Endodermal cell (in vitro differentiated cells): ENCODE measurements at regions not wholly inside any gene's neighbourhood (a gene's known extent, or its start where the extent isn't known, plus 50 kb on each side); places are given as distances from the start of the nearest gene placed in this dataset.

Experiments
- DNase-seq: peaks from one replicate; pipeline ENCODE4 v3.0.0-alpha.2; 2017
- H3K27ac ChIP-seq: 2 replicates; pipeline ENCODE4 v1.5.1; 2013; ENCODE audit warnings: mild to moderate bottlenecking, low read depth, low read length, moderate library complexity
- H3K27me3 ChIP-seq: 2 replicates; pipeline ENCODE4 v1.6.1; 2013; ENCODE audit warnings: mild to moderate bottlenecking, low read length, moderate library complexity; ENCODE audit not compliant: insufficient read depth, control insufficient read depth, poor library complexity, severe bottlenecking
- H3K36me3 ChIP-seq: 2 replicates; pipeline ENCODE4 v1.7.0; 2013; ENCODE audit warnings: mild to moderate bottlenecking, low read length, moderate library complexity; ENCODE audit not compliant: control insufficient read depth, insufficient read depth
- H3K4me1 ChIP-seq: one replicate; pipeline ENCODE4 v1.7.0; 2013; ENCODE audit warnings: low read length; ENCODE audit not compliant: control insufficient read depth, insufficient read depth
- H3K4me3 ChIP-seq: 2 replicates; pipeline ENCODE4 v1.5.1; 2013; ENCODE audit warnings: mild to moderate bottlenecking, low read length, moderate library complexity
- H3K9ac ChIP-seq: 2 replicates; pipeline ENCODE4 v1.6.1; 2013; ENCODE audit warnings: mild to moderate bottlenecking, low read length, moderate library complexity; ENCODE audit not compliant: poor library complexity, severe bottlenecking; ENCODE audit errors: extremely low read depth
- H3K9me3 ChIP-seq: 2 replicates; pipeline ENCODE4 v1.6.1; 2013; ENCODE audit warnings: mild to moderate bottlenecking, low read length, moderate library complexity; ENCODE audit not compliant: control insufficient read depth
- H3K27ac Mint-ChIP-seq: 2 replicates; pipeline ENCODE4 v1.8.0; 2020; ENCODE audit warnings: mixed read lengths
- H3K27me3 Mint-ChIP-seq: 2 replicates; pipeline ENCODE4 v1.8.0; 2021; ENCODE audit warnings: mild to moderate bottlenecking, mixed read lengths; ENCODE audit not compliant: insufficient read depth
- H3K36me3 Mint-ChIP-seq: 2 replicates; pipeline ENCODE4 v1.8.0; 2020; ENCODE audit warnings: low read depth, mixed read lengths
- H3K4me1 Mint-ChIP-seq: 2 replicates; pipeline ENCODE4 v1.8.0; 2020; ENCODE audit warnings: mixed read lengths
- H3K4me3 Mint-ChIP-seq: 2 replicates; pipeline ENCODE4 v1.8.0; 2020; ENCODE audit warnings: mild to moderate bottlenecking, moderate library complexity, mixed read lengths
- H3K9me3 Mint-ChIP-seq: 2 replicates; pipeline ENCODE4 v1.8.0; 2020; ENCODE audit warnings: mild to moderate bottlenecking, mixed read lengths
- CTCF ChIP-seq: fragments of 200-600 bp; sonication (generic); conservative IDR thresholded peaks from 2 replicates; pipeline ENCODE4 v1.5.0; 2021; ENCODE audit warnings: antibody characterized with exemption, mild to moderate bottlenecking
- WGBS, 2 experiments: methylation state at CpG; one replicate each; pipeline versions ENCODE4 v1.1.5 to v1.1.7; 2013; ENCODE audit warnings: missing lambda C conversion rate in 2 of 2, mixed read lengths in 1 of 2; ENCODE audit not compliant: insufficient coverage in 1 of 2, insufficient read length in 1 of 2; 5-methylcytosine and 5-hydroxymethylcytosine counted together

GRCh38 chr1:38285807-38286530 is 239.4 kb upstream of the POU3F1 start:
- Histone ChIP-seq H3K9ac (no peak overlapping the region), H3K4me3 (no peak overlapping the region), H3K27ac (no peak overlapping the region), H3K4me1 (peaks cover 10% of the 10 kb centered on the region), H3K36me3 (no peaks in the 10 kb centered on the region), H3K27me3 (peaks cover 6% of the 10 kb centered on the region), H3K9me3 (no peaks in the 10 kb centered on the region)
- Mint-ChIP-seq H3K27ac (peak overlapping the region; percentile 45), H3K9me3 (no peaks in the 10 kb centered on the region), H3K36me3 (no peaks in the 10 kb centered on the region), H3K27me3 (peaks cover 9% of the 10 kb centered on the region), H3K4me3 (no peak overlapping the region), H3K4me1 (peaks cover 52% of the 10 kb centered on the region)
- no peak for TF ChIP-seq CTCF
- DNase-seq = peak; percentile 80
- WGBS, 2 experiments = 48 to 55% methylated on average over 8 to 12 of the region's 12 CpGs

GRCh38 chr1:38284953-38285352 is 238.4 kb upstream of the POU3F1 start:
- H3K4me1 Mint-ChIP-seq = peaks cover 51% of the 10 kb centered on the region
- H3K27ac Mint-ChIP-seq = no peak overlapping the region
- H3K9me3 ChIP-seq = no peaks in the 10 kb centered on the region
- H3K27ac ChIP-seq = no peak overlapping the region
- 93 to 100% methylated on average over 1 to 5 of the region's 5 CpGs for WGBS, 2 experiments
- no peaks in the 10 kb centered on the region for H3K36me3 Mint-ChIP-seq
- H3K9me3 Mint-ChIP-seq = peaks cover 2% of the 10 kb centered on the region
- H3K27me3 Mint-ChIP-seq = peaks cover 9% of the 10 kb centered on the region
- DNase-seq = peak; percentile 36
- TF ChIP-seq CTCF = no peak
- no peak overlapping the region for H3K9ac ChIP-seq
- H3K36me3 ChIP-seq = no peaks in the 10 kb centered on the region
- no peak overlapping the region for H3K4me3 ChIP-seq
- H3K4me1 ChIP-seq = peaks cover 10% of the 10 kb centered on the region
- no peak overlapping the region for H3K4me3 Mint-ChIP-seq
- peaks cover 6% of the 10 kb centered on the region for H3K27me3 ChIP-seq

- TF ChIP-seq CTCF = no peak
- Mint-ChIP-seq H3K27ac (no peak overlapping the region), H3K27me3 (peaks cover 6% of the 10 kb centered on the region), H3K4me3 (no peak overlapping the region), H3K36me3 (peaks cover 3% of the 10 kb centered on the region), H3K9me3 (peaks cover 12% of the 10 kb centered on the region), H3K4me1 (peaks cover 48% of the 10 kb centered on the region)
- Histone ChIP-seq H3K9me3 (peaks cover 5% of the 10 kb centered on the region), H3K9ac (no peak overlapping the region), H3K27me3 (peaks cover 6% of the 10 kb centered on the region), H3K36me3 (no peaks in the 10 kb centered on the region), H3K4me1 (peaks cover 10% of the 10 kb centered on the region), H3K27ac (peak overlapping the region; percentile 29), H3K4me3 (no peak overlapping the region)
- 76 to 86% methylated on average over 9 to 14 of the region's 14 CpGs for WGBS, 2 experiments
- DNase-seq = peak; percentile 36
These were observed 237.3 kb upstream of the POU3F1 start for GRCh38 chr1:38283696-38284470.
